Transverse colon (tissue), 4 donors: ENCODE measurements at regions not wholly inside any gene's neighbourhood (a gene's known extent, or its start where the extent isn't known, plus 50 kb on each side); places are given as distances from the start of the nearest gene placed in this dataset.

Source experiments
- DNase-seq: peaks from one replicate; pipeline ENCODE4 v3.0.0-alpha.2; 2019
- H3K27ac ChIP-seq, 4 donors: fragments of 200-600 bp; sonication (generic); 2 replicates each; pipeline ENCODE4 v1.5.1; 2016 to 2018; ENCODE audit warnings: inconsistent platforms in 4 of 4
- H3K27me3 ChIP-seq: fragments of 200-600 bp; sonication (generic); 2 replicates; pipeline ENCODE4 v1.5.1; 2017; ENCODE audit warnings: inconsistent platforms
- H3K36me3 ChIP-seq, 4 donors: fragments of 200-600 bp; sonication (generic); 2 replicates each; pipeline ENCODE4 v1.5.1; 2017 to 2019; ENCODE audit warnings: inconsistent platforms in 4 of 4
- H3K4me1 ChIP-seq, 4 donors: fragments of 200-600 bp; sonication (generic); 2 replicates each; pipeline ENCODE4 v1.5.1; 2017 to 2020; ENCODE audit warnings: inconsistent platforms in 4 of 4
- H3K4me3 ChIP-seq, 4 donors: fragments of 200-600 bp; sonication (generic); 1 replicate in 1 of 4; 2 replicates in 3 of 4; pipeline versions ENCODE4 v1.5.1 to v1.6.1; 2017 to 2019; ENCODE audit warnings: inconsistent platforms in 4 of 4
- H3K9me3 ChIP-seq, 2 donors: fragments of 200-600 bp; sonication (generic); 2 replicates each; pipeline ENCODE4 v1.5.1; 2017 to 2019; ENCODE audit warnings: inconsistent platforms in 2 of 2
- EP300 ChIP-seq: sonication (generic); formaldehyde crosslinking; IDR thresholded peaks from one replicate; pipeline ENCODE4 v1.6.1; 2017; ENCODE audit warnings: antibody characterized with exemption, low read depth
- POLR2A ChIP-seq: fragments of 450-650 bp; IDR thresholded peaks from one replicate; pipeline ENCODE4 v1.6.1; 2016; ENCODE audit warnings: antibody characterized with exemption, mild to moderate bottlenecking, moderate library complexity
- POLR2AphosphoS5 ChIP-seq, 3 donors: sonication (generic); formaldehyde crosslinking; IDR thresholded peaks; one replicate each; pipeline ENCODE4 v1.6.1; 2016; ENCODE audit warnings: antibody characterized with exemption in 3 of 3
- WGBS, 2 donors: methylation state at CpG; one replicate each; pipeline ENCODE4 v1.1.5; 2018; ENCODE audit warnings: low coverage in 1 of 2; 5-methylcytosine and 5-hydroxymethylcytosine counted together
- in situ Hi-C, 4 donors: fragments of 200-750 bp; cut with MboI; loops; one replicate each; pipeline versions ENCODE4 v1.15.0 to v1.15.1; 2017; ENCODE audit warnings: low sequenced_read_pairs in 3 of 4, low pct_ligation_motif_present in 1 of 4, low pct_unique_long_range_greater_than_20kb in 1 of 4
- intact Hi-C: fragments of 100-400 bp; cut with DNase I; formaldehyde crosslinking; loops from one replicate; pipeline ENCODE4 v1.15.1; 2023; ENCODE audit warnings: low total_unique reads
- TF ChIP-seq, protein P1 (sequence below), 5 experiments: fragments of 200-600 bp in 3 of 5; fragments of 450-650 bp in 2 of 5; sonication (generic) in 3 of 5; IDR thresholded peaks; 1 replicate in 2 of 5; 2 replicates in 3 of 5; pipeline ENCODE4 v1.5.1; 2016 to 2017; ENCODE audit warnings: antibody characterized with exemption in 5 of 5, inconsistent platforms in 3 of 5, mild to moderate bottlenecking in 2 of 5, moderate library complexity in 1 of 5

DNA sequence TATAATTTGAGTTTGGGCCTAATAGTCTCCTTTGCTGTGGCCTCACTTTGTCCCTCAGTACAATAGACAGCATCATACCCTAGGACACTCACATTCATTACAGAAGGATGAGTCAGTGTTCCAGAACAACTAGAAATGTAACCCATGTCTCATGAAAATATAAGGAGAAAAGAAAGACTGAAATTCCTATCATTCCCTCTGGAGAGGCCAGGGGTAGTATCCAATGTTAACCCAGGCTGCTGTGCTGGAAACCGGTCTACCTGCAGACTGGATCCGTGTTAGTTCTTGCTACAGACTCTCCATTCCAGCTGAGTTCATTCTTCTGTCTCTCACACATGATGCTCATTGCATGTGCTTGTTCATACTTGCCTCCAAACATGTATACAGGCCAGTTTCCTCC is 75.8 kb upstream of the HOXC13 start:
- TF ChIP-seq POLR2AphosphoS5 (IDR thresholded peaks at IDR 0.05) (no peak), POLR2A (no peak), EP300 (no peak)
- TF ChIP-seq, protein P1, sequence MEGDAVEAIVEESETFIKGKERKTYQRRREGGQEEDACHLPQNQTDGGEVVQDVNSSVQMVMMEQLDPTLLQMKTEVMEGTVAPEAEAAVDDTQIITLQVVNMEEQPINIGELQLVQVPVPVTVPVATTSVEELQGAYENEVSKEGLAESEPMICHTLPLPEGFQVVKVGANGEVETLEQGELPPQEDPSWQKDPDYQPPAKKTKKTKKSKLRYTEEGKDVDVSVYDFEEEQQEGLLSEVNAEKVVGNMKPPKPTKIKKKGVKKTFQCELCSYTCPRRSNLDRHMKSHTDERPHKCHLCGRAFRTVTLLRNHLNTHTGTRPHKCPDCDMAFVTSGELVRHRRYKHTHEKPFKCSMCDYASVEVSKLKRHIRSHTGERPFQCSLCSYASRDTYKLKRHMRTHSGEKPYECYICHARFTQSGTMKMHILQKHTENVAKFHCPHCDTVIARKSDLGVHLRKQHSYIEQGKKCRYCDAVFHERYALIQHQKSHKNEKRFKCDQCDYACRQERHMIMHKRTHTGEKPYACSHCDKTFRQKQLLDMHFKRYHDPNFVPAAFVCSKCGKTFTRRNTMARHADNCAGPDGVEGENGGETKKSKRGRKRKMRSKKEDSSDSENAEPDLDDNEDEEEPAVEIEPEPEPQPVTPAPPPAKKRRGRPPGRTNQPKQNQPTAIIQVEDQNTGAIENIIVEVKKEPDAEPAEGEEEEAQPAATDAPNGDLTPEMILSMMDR (IDR thresholded peaks at IDR 0.05): no peak
- H3K27ac ChIP-seq: no peak overlapping the region
- H3K9me3 ChIP-seq: no peaks in the 10 kb centered on the region
- DNase-seq: no peak
- H3K4me1 ChIP-seq: no peaks in the 10 kb centered on the region
- 92% methylated on average over 2 of the region's 2 CpGs; no CpG with 5 or more reads in 1 of the 2 donors for WGBS, 2 donors
- in situ Hi-C loops: no loop called here
- no peaks in the 10 kb centered on the region for H3K36me3 ChIP-seq
- intact Hi-C loops: no loop called here
- H3K27me3 ChIP-seq: peaks cover 26% of the 10 kb centered on the region
- H3K4me3 ChIP-seq: no peak overlapping the region

DNA sequence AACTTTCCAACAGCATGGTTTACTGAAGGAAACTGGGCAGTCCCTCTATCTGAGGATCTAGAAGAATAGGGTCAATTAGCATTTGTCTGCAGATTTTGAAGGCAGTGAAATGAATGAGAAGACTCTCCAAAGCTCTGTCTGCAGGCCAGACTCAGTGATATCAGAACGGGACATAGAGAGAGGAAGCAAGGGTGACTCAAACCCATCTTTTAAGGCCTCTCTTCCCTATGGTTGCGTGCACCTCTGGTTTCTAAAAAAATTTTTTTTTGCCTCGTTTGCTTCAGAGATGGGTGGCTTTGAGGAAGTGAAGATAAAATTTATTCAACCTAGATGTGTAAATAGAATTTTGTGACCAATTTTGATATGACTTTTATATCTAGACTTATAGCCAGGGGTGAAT is 71.9 kb upstream of the HOXC13 start:
- 60 to 75% methylated on average over 2 to 3 of the region's 3 CpGs for WGBS, 2 donors
- TF ChIP-seq, protein P1 (IDR thresholded peaks at IDR 0.05): no peak
- TF ChIP-seq POLR2AphosphoS5 (IDR thresholded peaks at IDR 0.05) (no peak), POLR2A (no peak), EP300 (no peak)
- H3K27ac ChIP-seq: no peak overlapping the region
- intact Hi-C loops: no loop called here
- peaks cover 34% of the 10 kb centered on the region for H3K27me3 ChIP-seq
- in situ Hi-C loops: no loop called here
- DNase-seq: no peak
- H3K9me3 ChIP-seq: no peaks in the 10 kb centered on the region
- no peaks in the 10 kb centered on the region for H3K4me1 ChIP-seq
- no peaks in the 10 kb centered on the region for H3K36me3 ChIP-seq
- no peak overlapping the region for H3K4me3 ChIP-seq

DNA sequence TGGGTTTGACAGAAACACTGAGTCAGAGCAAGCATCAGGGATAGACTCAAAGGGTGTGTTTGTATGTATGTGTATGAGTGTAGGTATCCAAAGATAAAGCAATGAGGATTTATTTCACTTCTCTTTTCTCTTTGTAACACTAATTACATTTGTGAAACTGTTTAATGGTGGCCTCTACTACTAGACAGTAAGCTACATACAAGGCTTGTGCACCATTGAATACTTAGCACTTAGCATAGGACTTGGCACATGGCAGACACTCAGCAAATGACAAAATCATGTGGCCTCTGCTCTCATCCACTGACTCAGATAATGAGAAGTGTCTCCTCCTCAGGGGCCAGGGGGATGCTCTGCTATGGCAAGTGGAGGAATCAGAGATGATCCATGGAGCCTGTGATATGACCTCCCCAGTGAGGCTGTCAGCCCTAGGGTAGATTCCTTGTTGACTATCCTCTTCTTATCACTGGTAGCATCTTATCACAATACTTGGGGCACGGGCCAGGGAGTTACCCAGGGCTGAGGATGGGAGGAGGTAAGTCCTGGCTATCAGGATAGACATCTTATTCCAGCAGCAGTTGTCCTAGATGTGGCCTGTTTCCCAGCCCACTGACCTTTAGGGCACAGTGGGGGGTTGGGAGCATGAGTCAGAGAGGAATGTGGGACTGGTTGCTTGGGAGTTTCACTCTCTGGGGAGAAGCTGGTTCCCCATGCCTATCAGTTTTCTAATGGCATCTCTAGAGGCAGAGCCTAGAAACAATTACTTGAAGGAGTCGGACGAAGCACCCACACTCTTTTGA is 71.2 kb upstream of the HOXC13 start:
- no peak for DNase-seq
- in situ Hi-C loops: no loop called here
- no peaks in the 10 kb centered on the region for H3K4me1 ChIP-seq
- no peaks in the 10 kb centered on the region for H3K36me3 ChIP-seq
- peaks cover 41% of the 10 kb centered on the region for H3K27me3 ChIP-seq
- no peaks in the 10 kb centered on the region for H3K9me3 ChIP-seq
- TF ChIP-seq EP300: no peak
- no peak for TF ChIP-seq POLR2AphosphoS5 (IDR thresholded peaks at IDR 0.05)
- TF ChIP-seq POLR2A: no peak
- TF ChIP-seq, protein P1 (IDR thresholded peaks at IDR 0.05): no peak
- H3K4me3 ChIP-seq: no peak overlapping the region
- intact Hi-C loops: no loop called here
- no peak overlapping the region for H3K27ac ChIP-seq
- 40% methylated on average over 3 of the region's 3 CpGs; no CpG with 5 or more reads in 1 of the 2 donors for WGBS, 2 donors

DNA sequence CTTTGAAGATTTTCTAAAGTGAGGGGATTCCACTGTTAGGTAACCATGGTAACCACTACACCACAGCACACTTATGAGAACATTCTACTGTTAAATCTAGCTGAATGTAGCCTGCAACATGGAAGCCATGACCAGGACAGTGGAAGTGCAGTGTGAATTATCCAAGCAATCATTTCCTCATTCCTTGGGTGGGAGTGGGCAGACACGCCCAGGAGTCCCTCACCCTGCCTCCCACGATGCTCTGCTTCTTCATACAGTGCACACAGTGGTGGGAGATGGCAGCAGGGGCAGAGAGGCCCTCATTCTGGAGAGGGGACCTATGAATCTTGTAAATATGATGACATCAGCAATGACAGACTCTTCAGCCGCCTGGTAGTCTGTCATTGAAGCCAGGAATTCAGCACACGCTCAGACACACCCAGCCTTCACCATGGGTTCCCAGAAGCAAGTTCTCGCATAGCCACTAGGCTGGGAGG is 70.1 kb upstream of the HOXC13 start:
- in situ Hi-C loops: no loop called here
- WGBS, 2 donors: 60% methylated on average over 5 of the region's 5 CpGs; no CpG with 5 or more reads in 1 of the 2 donors
- no peak for DNase-seq
- H3K27me3 ChIP-seq: peaks cover 52% of the 10 kb centered on the region
- no peaks in the 10 kb centered on the region for H3K4me1 ChIP-seq
- no peaks in the 10 kb centered on the region for H3K9me3 ChIP-seq
- no peaks in the 10 kb centered on the region for H3K36me3 ChIP-seq
- no peak for TF ChIP-seq POLR2AphosphoS5 (IDR thresholded peaks at IDR 0.05)
- TF ChIP-seq, protein P1 (IDR thresholded peaks at IDR 0.05): no peak
- TF ChIP-seq POLR2A: no peak
- no peak for TF ChIP-seq EP300
- intact Hi-C loops: no loop called here
- no peak overlapping the region for H3K27ac ChIP-seq
- no peak overlapping the region for H3K4me3 ChIP-seq
